Naive B cell (primary cell): ENCODE measurements at regions not wholly inside any gene's neighbourhood (a gene's known extent, or its start where the extent isn't known, plus 50 kb on each side); places are given as distances from the start of the nearest gene placed in this dataset.
"Not testable (repeated sequence)": the region's sequence is repeated elsewhere in the genome, so short reads cannot be mapped to it uniquely, and the experiment has no call there.

Experiments used
- ATAC-seq, 2 donors: fragments of 150-1000 bp; cut with Tn5 transposase; 2 replicates each; pipeline ENCODE4 v1.10.0; 2021; ENCODE audit warnings: low read depth in 2 of 2, mild to moderate bottlenecking in 2 of 2, moderate library complexity in 2 of 2
- DNase-seq: peaks from one replicate; pipeline ENCODE4 v3.0.0; 2022
- H3K27ac Mint-ChIP-seq, 6 donors: one replicate each; pipeline ENCODE4 v1.8.0; 2020 to 2022; ENCODE audit warnings: mild to moderate bottlenecking in 6 of 6, mixed read lengths in 6 of 6, moderate library complexity in 5 of 6, inconsistent platforms in 2 of 6
- H3K27me3 Mint-ChIP-seq, 3 donors: one replicate each; pipeline ENCODE4 v1.8.0; 2021 to 2022; ENCODE audit warnings: mixed read lengths in 3 of 3, mild to moderate bottlenecking in 1 of 3
- H3K36me3 Mint-ChIP-seq, 2 donors: one replicate each; pipeline ENCODE4 v1.8.0; 2020 to 2022; ENCODE audit warnings: mixed read lengths in 2 of 2, inconsistent platforms in 1 of 2, mild to moderate bottlenecking in 1 of 2
- H3K4me1 Mint-ChIP-seq, 3 donors: one replicate each; pipeline ENCODE4 v1.8.0; 2020 to 2022; ENCODE audit warnings: mixed read lengths in 3 of 3, inconsistent platforms in 1 of 3, mild to moderate bottlenecking in 1 of 3, moderate library complexity in 1 of 3
- H3K4me3 Mint-ChIP-seq, 8 donors: one replicate each; pipeline ENCODE4 v1.8.0; 2020 to 2022; ENCODE audit warnings: mild to moderate bottlenecking in 8 of 8, mixed read lengths in 8 of 8, moderate library complexity in 8 of 8, inconsistent platforms in 2 of 8
- H3K9me3 Mint-ChIP-seq, 7 donors: one replicate each; pipeline ENCODE4 v1.8.0; 2020 to 2022; ENCODE audit warnings: mixed read lengths in 7 of 7, mild to moderate bottlenecking in 5 of 7, inconsistent platforms in 2 of 7, moderate library complexity in 1 of 7

- DNase-seq = no peak
- H3K4me3 Mint-ChIP-seq = no peak overlapping the region
- H3K36me3 Mint-ChIP-seq = peaks cover 0 to 13% of the 10 kb centered on the region in 2 donors
- H3K27me3 Mint-ChIP-seq = peaks cover 0 to 31% (median 29%) of the 10 kb centered on the region in 3 donors
- no peak for ATAC-seq
- H3K27ac Mint-ChIP-seq = no peak overlapping the region
- H3K4me1 Mint-ChIP-seq = peaks cover 0 to 9% (median 0%) of the 10 kb centered on the region in 3 donors
- H3K9me3 Mint-ChIP-seq = peaks cover 3 to 17% (median 8%) of the 10 kb centered on the region in 7 donors
Measured at GRCh38 chr20:48035961-48036731, 250.9 kb upstream of the SULF2 start.

GRCh38 chr20:48034751-48035150 lies 249.5 kb upstream of the SULF2 start:
- peaks cover 0 to 12% (median 5%) of the 10 kb centered on the region in 7 donors for H3K9me3 Mint-ChIP-seq
- ATAC-seq (no peak), DNase-seq (no peak)
- H3K4me1 Mint-ChIP-seq = peaks cover 0 to 9% (median 0%) of the 10 kb centered on the region in 3 donors
- H3K27ac Mint-ChIP-seq = no peak overlapping the region
- no peak overlapping the region for H3K4me3 Mint-ChIP-seq
- H3K36me3 Mint-ChIP-seq = peaks cover 0 to 4% of the 10 kb centered on the region in 2 donors
- H3K27me3 Mint-ChIP-seq = peaks cover 0 to 27% (median 19%) of the 10 kb centered on the region in 3 donors

GRCh38 chr20:48033005-48033404 lies 247.7 kb upstream of the SULF2 start:
- H3K4me3 Mint-ChIP-seq, H3K27ac Mint-ChIP-seq, H3K9me3 Mint-ChIP-seq, DNase-seq, ATAC-seq, H3K36me3 Mint-ChIP-seq, H3K4me1 Mint-ChIP-seq: not testable (repeated sequence)
- peaks cover 0 to 22% (median 19%) of the 10 kb centered on the region in 3 donors for H3K27me3 Mint-ChIP-seq

- Mint-ChIP-seq H3K27me3 (peaks cover 0 to 21% (median 10%) of the 10 kb centered on the region in 3 donors), H3K27ac (peak overlapping the region in 1 of 6 donors; percentile 86), H3K4me1 (peaks cover 0 to 14% (median 0%) of the 10 kb centered on the region in 3 donors), H3K36me3 (no peaks in the 10 kb centered on the region), H3K4me3 (no peak overlapping the region), H3K9me3 (peaks cover 0 to 9% (median 5%) of the 10 kb centered on the region in 7 donors)
- DNase-seq (no peak), ATAC-seq (no peak)
Measured at GRCh38 chr20:48031122-48031521, 245.8 kb upstream of the SULF2 start.

- DNase-seq (no peak), ATAC-seq (peak in 1 of 2 donors; percentile 32)
- H3K36me3 Mint-ChIP-seq = peaks cover 7 to 15% of the 10 kb centered on the region in 2 donors
- peak overlapping the region in 1 of 6 donors; percentile 28 for H3K27ac Mint-ChIP-seq
- peaks cover 0 to 13% (median 9%) of the 10 kb centered on the region in 7 donors for H3K9me3 Mint-ChIP-seq
- peaks cover 5 to 16% (median 12%) of the 10 kb centered on the region in 3 donors for H3K4me1 Mint-ChIP-seq
- H3K4me3 Mint-ChIP-seq = no peak overlapping the region
- H3K27me3 Mint-ChIP-seq = peaks cover under 1 to 17% (median 8%) of the 10 kb centered on the region in 3 donors
Measured at GRCh38 chr20:48026981-48027592, 241.8 kb upstream of the SULF2 start.

- Mint-ChIP-seq H3K4me3 (no peak overlapping the region), H3K27me3 (peaks cover 5 to 23% (median 9%) of the 10 kb centered on the region in 3 donors), H3K27ac (no peak overlapping the region), H3K36me3 (peaks cover 7 to 15% of the 10 kb centered on the region in 2 donors), H3K9me3 (peaks cover 0 to 17% (median 9%) of the 10 kb centered on the region in 7 donors), H3K4me1 (peaks cover 5 to 14% (median 12%) of the 10 kb centered on the region in 3 donors)
- ATAC-seq (no peak), DNase-seq (no peak)
Measured at GRCh38 chr20:48025661-48026060, 240.4 kb upstream of the SULF2 start.

GRCh38 chr20:48025051-48025515 lies 239.8 kb upstream of the SULF2 start:
- no peak overlapping the region for H3K4me3 Mint-ChIP-seq
- peaks cover 0 to 17% (median 9%) of the 10 kb centered on the region in 7 donors for H3K9me3 Mint-ChIP-seq
- ATAC-seq = no peak
- peaks cover 7 to 15% (median 14%) of the 10 kb centered on the region in 3 donors for H3K4me1 Mint-ChIP-seq
- H3K27me3 Mint-ChIP-seq = peaks cover 5 to 22% (median 15%) of the 10 kb centered on the region in 3 donors
- DNase-seq = no peak
- peaks cover 7 to 15% of the 10 kb centered on the region in 2 donors for H3K36me3 Mint-ChIP-seq
- H3K27ac Mint-ChIP-seq = peak overlapping the region in 1 of 6 donors; percentile 25

GRCh38 chr20:48024539-48024938 lies 239.3 kb upstream of the SULF2 start:
- Mint-ChIP-seq H3K4me3 (no peak overlapping the region), H3K4me1 (peaks cover 9 to 18% (median 14%) of the 10 kb centered on the region in 3 donors), H3K9me3 (peaks cover 0 to 17% (median 9%) of the 10 kb centered on the region in 7 donors), H3K27ac (peak overlapping the region in 1 of 6 donors; percentile 19), H3K36me3 (peaks cover 7 to 15% of the 10 kb centered on the region in 2 donors), H3K27me3 (peaks cover 5 to 27% (median 20%) of the 10 kb centered on the region in 3 donors)
- no peak for ATAC-seq
- no peak for DNase-seq

- peaks cover 16 to 27% of the 10 kb centered on the region in 2 donors for H3K36me3 Mint-ChIP-seq
- DNase-seq, H3K27ac Mint-ChIP-seq, ATAC-seq, H3K4me3 Mint-ChIP-seq: not testable (repeated sequence)
- peaks cover 6 to 26% (median 13%) of the 10 kb centered on the region in 7 donors for H3K9me3 Mint-ChIP-seq
- peaks cover 14 to 45% (median 43%) of the 10 kb centered on the region in 3 donors for H3K27me3 Mint-ChIP-seq
- H3K4me1 Mint-ChIP-seq = peaks cover 9 to 18% (median 9%) of the 10 kb centered on the region in 3 donors
Measured at GRCh38 chr20:48020696-48021095, 235.4 kb upstream of the SULF2 start.

GRCh38 chr20:48019940-48020339 lies 234.7 kb upstream of the SULF2 start:
- DNase-seq = no peak
- Mint-ChIP-seq H3K9me3 (peaks cover 6 to 26% (median 13%) of the 10 kb centered on the region in 7 donors), H3K27ac (peak overlapping the region in 1 of 6 donors; percentile 81), H3K4me1 (peaks cover 9 to 13% (median 12%) of the 10 kb centered on the region in 3 donors), H3K27me3 (peaks cover 15 to 45% (median 43%) of the 10 kb centered on the region in 3 donors), H3K4me3 (no peak overlapping the region), H3K36me3 (peaks cover 16 to 27% of the 10 kb centered on the region in 2 donors)
- ATAC-seq = no peak

- H3K9me3 Mint-ChIP-seq = peaks cover 6 to 26% (median 13%) of the 10 kb centered on the region in 7 donors
- peaks cover 9 to 12% (median 11%) of the 10 kb centered on the region in 3 donors for H3K4me1 Mint-ChIP-seq
- ATAC-seq (no peak), DNase-seq (no peak)
- H3K4me3 Mint-ChIP-seq = no peak overlapping the region
- H3K36me3 Mint-ChIP-seq = peaks cover 16 to 27% of the 10 kb centered on the region in 2 donors
- peaks cover 15 to 45% (median 43%) of the 10 kb centered on the region in 3 donors for H3K27me3 Mint-ChIP-seq
- peak overlapping the region in 1 of 6 donors; percentile 87 for H3K27ac Mint-ChIP-seq
Measured at GRCh38 chr20:48019496-48019895, 234.2 kb upstream of the SULF2 start.

- ATAC-seq, H3K4me3 Mint-ChIP-seq, H3K27ac Mint-ChIP-seq, DNase-seq: not testable (repeated sequence)
- Mint-ChIP-seq H3K27me3 (peaks cover 15 to 43% (median 42%) of the 10 kb centered on the region in 3 donors), H3K9me3 (peaks cover 6 to 26% (median 12%) of the 10 kb centered on the region in 7 donors), H3K36me3 (peaks cover 16 to 23% of the 10 kb centered on the region in 2 donors), H3K4me1 (peaks cover 6 to 13% (median 7%) of the 10 kb centered on the region in 3 donors)
Measured at GRCh38 chr20:48018851-48019250, 233.6 kb upstream of the SULF2 start.

- no peak overlapping the region for H3K4me3 Mint-ChIP-seq
- peaks cover 4 to 13% (median 6%) of the 10 kb centered on the region in 3 donors for H3K4me1 Mint-ChIP-seq
- peaks cover 6 to 24% (median 11%) of the 10 kb centered on the region in 7 donors for H3K9me3 Mint-ChIP-seq
- ATAC-seq (no peak), DNase-seq (no peak)
- no peak overlapping the region for H3K27ac Mint-ChIP-seq
- peaks cover 19 to 49% (median 37%) of the 10 kb centered on the region in 3 donors for H3K27me3 Mint-ChIP-seq
- H3K36me3 Mint-ChIP-seq = peaks cover 14 to 23% of the 10 kb centered on the region in 2 donors
Measured at GRCh38 chr20:48017992-48018391, 232.7 kb upstream of the SULF2 start.
